IMR-90 (cell line): ENCODE measurements at regions not wholly inside any gene's neighbourhood (a gene's known extent, or its start where the extent isn't known, plus 50 kb on each side); places are given as distances from the start of the nearest gene placed in this dataset.

ENCODE experiments used
- ATAC-seq: fragments of 200-7000 bp; cut with Tn5 transposase; 2 replicates; pipeline ENCODE4 v1.9.1; 2020; ENCODE audit warnings: low read depth, mild to moderate bottlenecking, moderate library complexity
- BruUV-seq: library from RNA; stranded (reverse); fragments of 400-500 nt; replicated peaks from 2 replicates; lab custom pipeline; 2021; lab: Mats Ljungman, UMichigan
- CTCF ChIA-PET: fragments of 300-600 bp; formaldehyde crosslinking; extraction: SDS; loops from one replicate; lab custom pipeline; 2021; ENCODE audit warnings: antibody characterized with exemption; lab: Yijun Ruan, JAX
- POLR2A ChIA-PET: fragments of 300-600 bp; sonication (Branson Sonifier 250); formaldehyde crosslinking; loops from one replicate; lab custom pipeline; 2022; ENCODE audit warnings: antibody characterized with exemption; ENCODE audit not compliant: unreplicated experiment; lab: Charles Lee
- DNase-seq: peaks from one replicate; pipeline ENCODE4 v3.0.0; 2013
- H2AFZ ChIP-seq: replicated peaks from 2 replicates; pipeline ENCODE3; 2013; ENCODE audit warnings: low read length, mild to moderate bottlenecking; ENCODE audit not compliant: poor library complexity
- H2AK5ac ChIP-seq: 2 replicates; pipeline ENCODE4 v1.6.1; 2013; ENCODE audit warnings: low read depth, low read length, inconsistent platforms
- H2AK9ac ChIP-seq: replicated peaks from 2 replicates; pipeline ENCODE3; 2013; ENCODE audit warnings: mild to moderate bottlenecking, low read depth, low read length, moderate library complexity; ENCODE audit not compliant: poor library complexity
- H2BK120ac ChIP-seq: 2 replicates; pipeline ENCODE4 v1.6.1; 2013; ENCODE audit warnings: low read depth, low read length, inconsistent platforms
- H2BK15ac ChIP-seq: 3 replicates; pipeline ENCODE4 v1.6.1; 2013; ENCODE audit warnings: low read depth, low read length, inconsistent platforms
- H2BK20ac ChIP-seq: 2 replicates; pipeline ENCODE4 v1.6.1; 2013; ENCODE audit warnings: low read depth, mild to moderate bottlenecking, inconsistent platforms, low read length, moderate library complexity
- H2BK5ac ChIP-seq: 2 replicates; pipeline ENCODE4 v1.6.1; 2013; ENCODE audit warnings: mild to moderate bottlenecking, low read depth, low read length, inconsistent platforms; ENCODE audit not compliant: poor library complexity, severe bottlenecking
- H3K14ac ChIP-seq: replicated peaks from 2 replicates; pipeline ENCODE4 v1.6.1; 2013; ENCODE audit warnings: low read depth, low read length, inconsistent platforms
- H3K18ac ChIP-seq: 2 replicates; pipeline ENCODE4 v1.6.1; 2013; ENCODE audit warnings: low read depth, low read length, control low read depth
- H3K23ac ChIP-seq: 2 replicates; pipeline ENCODE4 v1.6.1; 2013; ENCODE audit warnings: low read depth, low read length, inconsistent platforms
- H3K27ac ChIP-seq: 2 replicates; pipeline ENCODE4 v1.5.1; 2013; ENCODE audit warnings: mild to moderate bottlenecking, control low read depth, low read length; ENCODE audit not compliant: insufficient read depth
- H3K27me3 ChIP-seq: 2 replicates; pipeline ENCODE4 v1.6.1; 2013; ENCODE audit warnings: low read length; ENCODE audit not compliant: control insufficient read depth, insufficient read depth
- H3K36me3 ChIP-seq: 2 replicates; pipeline ENCODE4 v1.6.1; 2013; ENCODE audit warnings: low read length, mixed read lengths; ENCODE audit not compliant: control insufficient read depth, insufficient read depth
- H3K4ac ChIP-seq: 2 replicates; pipeline ENCODE4 v1.6.1; 2013; ENCODE audit warnings: low read depth, low read length, inconsistent platforms
- H3K4me1 ChIP-seq: 2 replicates; pipeline ENCODE4 v1.6.1; 2013; ENCODE audit warnings: low read length, mixed read lengths; ENCODE audit not compliant: control insufficient read depth, insufficient read depth
- H3K4me2 ChIP-seq: 2 replicates; pipeline ENCODE4 v1.6.1; 2013; ENCODE audit warnings: low read depth, mild to moderate bottlenecking, control low read depth, low read length, moderate library complexity
- H3K4me3 ChIP-seq: 2 replicates; pipeline ENCODE4 v1.5.1; 2013; ENCODE audit warnings: low read depth, mild to moderate bottlenecking, control low read depth, low read length, moderate library complexity; ENCODE audit not compliant: insufficient read depth
- H3K56ac ChIP-seq: 2 replicates; pipeline ENCODE4 v1.6.1; 2013; ENCODE audit warnings: low read length, inconsistent platforms; ENCODE audit not compliant: insufficient read depth; ENCODE audit errors: extremely low read depth
- H3K79me1 ChIP-seq, 2 experiments: 2 replicates each; pipeline ENCODE4 v1.6.1; 2013; ENCODE audit warnings: low read length in 2 of 2, inconsistent platforms in 1 of 2, low read depth in 1 of 2
- H3K9ac ChIP-seq: 2 replicates; pipeline ENCODE4 v1.6.1; 2013; ENCODE audit warnings: low read depth, low read length, control low read depth
- H3K9me1 ChIP-seq: 2 replicates; pipeline ENCODE4 v1.6.1; 2013; ENCODE audit warnings: low read length, inconsistent platforms; ENCODE audit not compliant: insufficient read depth
- H3K9me3 ChIP-seq: 2 replicates; pipeline ENCODE4 v1.6.1; 2013; ENCODE audit warnings: low read length; ENCODE audit not compliant: control insufficient read depth, insufficient read depth
- H4K20me1 ChIP-seq: 2 replicates; pipeline ENCODE4 v1.6.1; 2013; ENCODE audit warnings: low read length, inconsistent platforms; ENCODE audit not compliant: insufficient read depth
- H4K5ac ChIP-seq: 2 replicates; pipeline ENCODE4 v1.6.1; 2013; ENCODE audit warnings: mild to moderate bottlenecking, low read depth, low read length, control low read depth
- H4K8ac ChIP-seq, 2 experiments: 2 replicates each; pipeline ENCODE4 v1.6.1; 2013; ENCODE audit warnings: low read depth in 2 of 2, low read length in 2 of 2, control low read depth in 1 of 2, inconsistent platforms in 1 of 2
- H4K91ac ChIP-seq: 2 replicates; pipeline ENCODE4 v1.6.1; 2013; ENCODE audit warnings: low read depth, low read length, inconsistent platforms; ENCODE audit not compliant: insufficient read depth
- BHLHE40 ChIP-seq: fragments of 150-350 bp; IDR thresholded peaks from 2 replicates; pipeline ENCODE4 v1.6.1; 2016; ENCODE audit warnings: mild to moderate bottlenecking, low read depth, low read length
- CHD1 ChIP-seq: IDR thresholded peaks from 2 replicates; pipeline ENCODE4 v1.6.1; 2012; ENCODE audit warnings: low read depth, low read length, improper control_type of control experiment
- CTCF ChIP-seq: conservative IDR thresholded peaks from 2 replicates; pipeline ENCODE4 v1.5.1; 2012; ENCODE audit warnings: mild to moderate bottlenecking, low read depth, low read length, improper control_type of control experiment
- FOS ChIP-seq: fragments of 150-350 bp; IDR thresholded peaks from 2 replicates; pipeline ENCODE4 v1.6.1; 2016; ENCODE audit warnings: low read depth, low read length
- MAFK ChIP-seq: IDR thresholded peaks from 2 replicates; pipeline ENCODE4 v1.6.1; 2012; ENCODE audit warnings: low read depth, low read length, improper control_type of control experiment
- MXI1 ChIP-seq: IDR thresholded peaks from 2 replicates; pipeline ENCODE4 v1.6.1; 2012; ENCODE audit warnings: low read depth, mild to moderate bottlenecking, low read length, moderate library complexity, borderline replicate concordance
- NFE2L2 ChIP-seq: fragments of 150-350 bp; IDR thresholded peaks from 2 replicates; pipeline ENCODE4 v1.6.1; 2016; ENCODE audit warnings: low read depth, mild to moderate bottlenecking, low read length
- RFX5 ChIP-seq: IDR thresholded peaks from 2 replicates; pipeline ENCODE4 v1.8.0; 2012; ENCODE audit warnings: low read depth, mild to moderate bottlenecking, low read length, moderate library complexity
- WGBS, 2 experiments: methylation state at CpG; one replicate each; pipeline versions ENCODE4 v1.1.5 to v1.1.7; 2013; ENCODE audit warnings: missing lambda C conversion rate in 2 of 2; ENCODE audit not compliant: insufficient read length in 1 of 2; ENCODE audit errors: extremely low coverage in 2 of 2; 5-methylcytosine and 5-hydroxymethylcytosine counted together
- dilution Hi-C: fragments of 300-500 bp; cut with HindIII; formaldehyde crosslinking; loops from one replicate; pipeline ENCODE4 v1.14.3; 2018; ENCODE audit warnings: low sequenced_read_pairs; ENCODE audit not compliant: unreplicated experiment
- in situ Hi-C: fragments of 300-500 bp; cut with MboI; formaldehyde crosslinking; loops from 3 replicates; pipeline ENCODE4 v1.14.3; 2019; ENCODE audit warnings: low sequenced_read_pairs, inconsistent platforms, mixed read lengths
- intact Hi-C: fragments of 100-400 bp; cut with micrococcal nuclease; formaldehyde crosslinking; loops from 2 replicates; pipeline ENCODE4 v1.10.0; 2022
- TF ChIP-seq, protein P1 (sequence below): fragments of 150-350 bp; IDR thresholded peaks from 2 replicates; pipeline ENCODE4 v1.6.1; 2016; ENCODE audit warnings: low read depth, mild to moderate bottlenecking, low read length, moderate library complexity, borderline replicate concordance
- TF ChIP-seq, protein P2 (sequence below): fragments of 150-350 bp; IDR thresholded peaks from 2 replicates; pipeline ENCODE4 v1.6.1; 2017; ENCODE audit warnings: mild to moderate bottlenecking, antibody characterized with exemption, low read length, low read depth

DNA sequence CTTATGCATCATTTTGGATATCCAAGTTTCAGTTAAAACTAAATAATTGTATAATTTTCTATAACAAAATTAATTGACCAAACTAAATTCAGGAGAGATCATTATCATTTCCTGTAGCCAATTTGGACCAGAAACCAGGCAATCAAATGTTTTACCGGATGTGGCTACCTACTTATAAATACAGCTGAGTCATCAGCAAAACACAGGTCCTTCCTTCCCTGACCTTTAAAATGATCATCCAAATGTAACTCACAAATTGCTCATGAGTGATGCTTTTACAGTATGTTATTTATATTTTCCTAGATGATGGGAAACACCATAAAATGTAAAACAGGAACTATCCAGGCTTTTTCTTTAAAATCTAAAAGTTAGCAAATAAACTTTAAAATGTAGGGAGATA lies 133.7 kb downstream of the CBLN2 start:
- Histone ChIP-seq H4K5ac (no peak overlapping the region), H3K23ac (no peak overlapping the region), H3K9me1 (no peaks in the 10 kb centered on the region), H2BK15ac (no peak overlapping the region), H3K4me1 (no peaks in the 10 kb centered on the region), H3K9ac (no peak overlapping the region), H3K56ac (no peak overlapping the region), H4K8ac (no peak overlapping the region), H3K18ac (no peak overlapping the region), H3K79me1 (no peaks in the 10 kb centered on the region), H3K4me2 (no peak overlapping the region), H3K9me3 (peaks cover 9% of the 10 kb centered on the region; the same call in 1 of the 2 replicates), H3K27me3 (no peaks in the 10 kb centered on the region), H3K27ac (no peak overlapping the region), H4K20me1 (no peaks in the 10 kb centered on the region), H2BK5ac (no peak overlapping the region), H2AK5ac (no peak overlapping the region), H2BK20ac (no peak overlapping the region), H4K91ac (no peak overlapping the region), H2AK9ac (no peak overlapping the region), H3K14ac (no peak overlapping the region), H3K36me3 (no peaks in the 10 kb centered on the region), H2BK120ac (no peak overlapping the region), H3K4me3 (no peak overlapping the region), H3K4ac (no peak overlapping the region), H2AFZ (no peak overlapping the region)
- in situ Hi-C loops (no loop called here), intact Hi-C loops (no loop called here), dilution Hi-C loops (no loop called here)
- DNase-seq: no peak
- ChIA-PET CTCF (no interaction called here), POLR2A (no interaction called here)
- no peak for ATAC-seq
- no CpG with 5 or more reads among the region's 1 CpG for WGBS, 2 experiments
- BruUV-seq: no TSS peak
- TF ChIP-seq, protein P1, sequence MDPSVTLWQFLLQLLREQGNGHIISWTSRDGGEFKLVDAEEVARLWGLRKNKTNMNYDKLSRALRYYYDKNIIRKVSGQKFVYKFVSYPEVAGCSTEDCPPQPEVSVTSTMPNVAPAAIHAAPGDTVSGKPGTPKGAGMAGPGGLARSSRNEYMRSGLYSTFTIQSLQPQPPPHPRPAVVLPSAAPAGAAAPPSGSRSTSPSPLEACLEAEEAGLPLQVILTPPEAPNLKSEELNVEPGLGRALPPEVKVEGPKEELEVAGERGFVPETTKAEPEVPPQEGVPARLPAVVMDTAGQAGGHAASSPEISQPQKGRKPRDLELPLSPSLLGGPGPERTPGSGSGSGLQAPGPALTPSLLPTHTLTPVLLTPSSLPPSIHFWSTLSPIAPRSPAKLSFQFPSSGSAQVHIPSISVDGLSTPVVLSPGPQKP: no peak
- TF ChIP-seq NFE2L2: 0 out of 2 replicates have a peak, but pooled peaks have one; percentile 8
- TF ChIP-seq, protein P2, sequence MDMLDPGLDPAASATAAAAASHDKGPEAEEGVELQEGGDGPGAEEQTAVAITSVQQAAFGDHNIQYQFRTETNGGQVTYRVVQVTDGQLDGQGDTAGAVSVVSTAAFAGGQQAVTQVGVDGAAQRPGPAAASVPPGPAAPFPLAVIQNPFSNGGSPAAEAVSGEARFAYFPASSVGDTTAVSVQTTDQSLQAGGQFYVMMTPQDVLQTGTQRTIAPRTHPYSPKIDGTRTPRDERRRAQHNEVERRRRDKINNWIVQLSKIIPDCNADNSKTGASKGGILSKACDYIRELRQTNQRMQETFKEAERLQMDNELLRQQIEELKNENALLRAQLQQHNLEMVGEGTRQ: no peak
- TF ChIP-seq MXI1: no peak
- no peak for TF ChIP-seq BHLHE40
- TF ChIP-seq MAFK: peak; percentile 69
- TF ChIP-seq CHD1: no peak
- no peak for TF ChIP-seq CTCF
- no peak for TF ChIP-seq RFX5
- no peak for TF ChIP-seq FOS
